SHP77 (cell line): ENCODE measurements at regions not wholly inside any gene's neighbourhood (a gene's known extent, or its start where the extent isn't known, plus 50 kb on each side); places are given as distances from the start of the nearest gene placed in this dataset.

Experiments used
- DNase-seq, 2 experiments: peaks; one replicate each; lab custom pipeline; 2025; lab: John Stamatoyannopoulos, UW

GRCh38 chr18:78363556-78364387 lies 615.8 kb upstream of the SALL3 start:
- DNase-seq: no peak

DNA sequence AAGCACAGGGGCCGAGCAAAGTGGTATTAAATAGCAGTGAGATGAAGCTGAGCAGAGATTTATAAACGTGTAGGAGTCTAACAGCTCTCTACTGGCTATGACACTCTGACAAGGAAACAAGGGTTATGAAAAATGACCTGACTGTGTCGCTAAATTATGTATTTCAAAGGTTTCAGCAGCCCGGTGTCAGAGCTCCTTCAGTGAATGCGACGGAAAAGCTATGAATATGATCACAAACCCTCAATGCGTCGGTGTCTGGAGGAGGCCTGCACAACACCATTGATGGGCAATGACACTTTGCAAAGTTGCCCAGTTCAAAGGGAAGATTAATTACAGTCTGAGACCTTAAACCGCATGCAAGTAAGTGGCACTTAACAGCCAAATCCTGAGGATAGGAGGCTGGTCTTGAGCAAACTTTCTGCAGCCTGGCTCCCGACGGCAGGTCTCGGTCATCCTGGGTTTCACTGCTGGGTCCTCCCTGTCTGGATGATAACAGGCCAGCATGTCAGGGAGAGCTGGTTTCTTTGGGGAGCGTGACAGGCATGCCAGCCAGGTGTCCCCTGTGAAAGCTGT lies 615.1 kb upstream of the SALL3 start:
- DNase-seq: no peak

DNA sequence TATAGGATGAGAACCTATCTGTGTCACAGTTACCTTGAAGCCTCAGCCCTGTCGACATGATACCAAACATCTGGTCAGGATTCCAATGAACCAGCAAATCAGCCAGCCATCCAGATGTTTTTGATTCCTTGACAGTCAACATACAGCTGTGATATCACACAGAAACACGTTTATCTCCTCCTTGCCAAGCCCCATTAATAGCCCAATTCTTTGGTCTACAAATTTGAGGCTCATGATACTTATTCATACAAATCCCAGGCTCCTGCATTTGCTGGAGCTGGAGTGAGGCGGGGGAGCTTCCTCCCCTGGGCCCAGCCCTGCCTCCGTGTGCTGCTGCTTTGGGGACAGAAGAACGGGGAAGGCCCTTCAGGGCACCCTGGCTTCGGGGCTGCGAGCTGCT lies 611.6 kb upstream of the SALL3 start:
- DNase-seq: no peak

GRCh38 chr18:78368726-78369125 lies 610.9 kb upstream of the SALL3 start:
- no peak for DNase-seq

DNA sequence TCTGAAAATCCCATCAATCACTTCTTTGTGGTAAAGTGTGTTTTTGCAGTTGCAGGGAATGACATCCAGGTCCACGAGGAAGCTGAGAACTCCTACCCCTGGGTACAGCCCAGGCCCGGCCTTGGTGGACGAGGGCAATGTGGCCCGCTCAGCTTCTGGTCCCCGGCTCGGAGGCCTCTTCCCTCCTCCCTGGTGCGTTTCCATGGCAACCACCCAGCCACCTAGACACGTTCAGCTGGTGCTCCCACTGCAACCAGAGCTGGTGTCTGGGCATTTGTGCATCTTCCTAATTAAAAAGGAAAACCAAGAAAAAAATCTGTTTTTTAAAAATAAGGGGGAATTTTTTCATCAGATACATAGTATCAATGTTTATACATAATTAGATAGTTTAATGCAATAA lies 603.6 kb upstream of the SALL3 start:
- DNase-seq: no peak

DNA sequence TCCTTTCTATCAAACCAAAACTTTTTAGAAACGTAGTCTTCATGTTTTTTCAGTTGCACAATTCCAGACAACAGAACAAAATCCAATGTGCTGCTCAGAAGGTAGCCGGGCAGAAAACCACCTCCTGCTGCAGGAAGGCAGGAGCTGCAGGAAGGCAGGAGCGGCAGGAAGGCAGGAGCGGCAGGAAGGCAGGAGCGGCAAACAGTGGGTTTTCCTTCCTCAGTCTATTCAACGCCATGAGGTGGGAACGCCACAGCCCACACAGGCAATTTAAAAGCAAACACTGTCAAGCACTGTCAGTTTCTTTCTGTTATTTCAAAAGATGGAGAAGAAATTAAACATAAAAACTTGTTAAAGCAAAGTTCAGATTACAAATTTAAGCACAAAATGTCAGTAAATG lies 601.2 kb upstream of the SALL3 start:
- no peak for DNase-seq

GRCh38 chr18:78378983-78379382 lies 600.6 kb upstream of the SALL3 start:
- DNase-seq: no peak

- no peak for DNase-seq
Measured at GRCh38 chr18:78390348-78390951, 589.2 kb upstream of the SALL3 start.

DNA sequence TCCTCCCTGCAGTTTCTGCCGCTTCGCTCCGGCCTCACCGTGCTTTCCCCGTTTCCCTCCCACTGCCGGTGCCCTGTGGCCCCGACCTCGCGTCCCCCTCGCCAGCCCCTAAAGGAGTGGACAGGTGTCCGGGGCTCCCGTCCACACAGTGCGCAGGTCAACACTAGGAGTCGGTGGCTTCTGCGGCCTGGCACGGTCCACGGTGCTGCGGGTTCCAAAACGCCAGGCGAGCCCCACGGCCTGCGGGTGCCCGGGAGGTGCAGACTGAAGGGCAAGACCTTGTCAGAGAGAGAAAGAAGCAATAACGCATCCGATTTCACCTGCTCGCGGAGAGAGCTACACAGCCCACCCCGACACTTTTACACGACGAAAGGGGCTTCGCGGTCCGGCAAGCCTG lies 588.7 kb upstream of the SALL3 start:
- no peak for DNase-seq

DNA sequence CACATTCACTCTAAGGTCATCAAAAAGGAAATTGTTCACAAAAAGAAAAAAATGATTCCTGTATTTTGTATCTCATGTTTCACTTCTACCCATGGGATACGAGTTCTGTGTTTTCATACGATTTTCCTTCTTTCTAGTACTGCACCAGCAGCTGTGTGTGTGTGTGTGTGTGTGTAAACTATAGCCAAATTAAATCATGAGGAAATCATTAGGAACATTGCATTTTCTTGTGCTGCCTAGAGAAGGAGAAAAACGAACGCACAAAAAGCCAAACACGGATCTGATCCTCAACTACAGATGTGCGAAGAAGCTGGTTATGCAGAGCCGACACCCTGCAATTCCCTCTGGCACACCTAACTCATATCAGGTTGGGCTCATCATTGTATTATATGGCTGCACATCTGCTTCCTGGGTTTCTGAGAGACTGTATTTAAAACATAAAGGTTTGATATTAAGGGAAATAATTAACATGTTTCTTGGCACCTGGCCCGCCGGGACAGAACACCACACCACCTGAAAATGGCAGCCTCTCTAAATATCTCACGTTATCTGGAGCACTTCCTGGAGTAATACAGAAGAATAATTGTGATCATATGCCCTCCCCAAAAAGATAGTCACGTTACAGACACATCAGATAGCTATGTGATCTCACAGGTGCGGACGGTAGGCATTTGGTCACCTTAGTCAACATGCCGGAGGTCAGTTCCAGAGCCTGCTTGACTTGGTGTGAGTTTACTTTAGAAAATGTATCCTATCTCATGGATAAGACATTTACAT lies 586.3 kb upstream of the SALL3 start:
- no peak for DNase-seq

GRCh38 chr18:78396077-78396476 lies 583.5 kb upstream of the SALL3 start:
- no peak for DNase-seq

- DNase-seq: no peak
Measured at GRCh38 chr18:78396756-78397155, 582.9 kb upstream of the SALL3 start.

- DNase-seq: no peak
Measured at GRCh38 chr18:78399992-78400503, 579.6 kb upstream of the SALL3 start.

DNA sequence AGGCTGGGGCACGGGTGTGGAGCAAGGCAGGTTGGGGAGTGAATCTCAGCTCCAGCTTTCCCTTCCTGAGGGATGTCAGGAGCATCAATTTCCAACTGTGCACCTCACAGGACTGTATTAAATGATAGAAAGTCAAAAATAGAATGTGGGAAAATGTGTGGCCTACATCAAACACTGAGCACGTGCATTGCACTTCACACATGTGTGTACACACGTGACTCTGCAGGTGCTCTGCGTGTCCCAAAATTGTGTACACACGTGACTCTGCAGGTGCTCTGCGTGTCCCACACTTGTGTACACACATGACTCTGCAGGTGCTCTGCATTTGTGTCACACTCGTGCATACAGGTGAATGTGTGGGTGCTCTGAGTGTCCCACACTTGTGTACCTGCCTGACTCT lies 577.2 kb upstream of the SALL3 start:
- no peak for DNase-seq

GRCh38 chr18:78402966-78403365 lies 576.7 kb upstream of the SALL3 start:
- no peak for DNase-seq

- DNase-seq: no peak
Measured at GRCh38 chr18:78403371-78403770, 576.2 kb upstream of the SALL3 start.

GRCh38 chr18:78405763-78406162 lies 573.9 kb upstream of the SALL3 start:
- no peak for DNase-seq

DNA sequence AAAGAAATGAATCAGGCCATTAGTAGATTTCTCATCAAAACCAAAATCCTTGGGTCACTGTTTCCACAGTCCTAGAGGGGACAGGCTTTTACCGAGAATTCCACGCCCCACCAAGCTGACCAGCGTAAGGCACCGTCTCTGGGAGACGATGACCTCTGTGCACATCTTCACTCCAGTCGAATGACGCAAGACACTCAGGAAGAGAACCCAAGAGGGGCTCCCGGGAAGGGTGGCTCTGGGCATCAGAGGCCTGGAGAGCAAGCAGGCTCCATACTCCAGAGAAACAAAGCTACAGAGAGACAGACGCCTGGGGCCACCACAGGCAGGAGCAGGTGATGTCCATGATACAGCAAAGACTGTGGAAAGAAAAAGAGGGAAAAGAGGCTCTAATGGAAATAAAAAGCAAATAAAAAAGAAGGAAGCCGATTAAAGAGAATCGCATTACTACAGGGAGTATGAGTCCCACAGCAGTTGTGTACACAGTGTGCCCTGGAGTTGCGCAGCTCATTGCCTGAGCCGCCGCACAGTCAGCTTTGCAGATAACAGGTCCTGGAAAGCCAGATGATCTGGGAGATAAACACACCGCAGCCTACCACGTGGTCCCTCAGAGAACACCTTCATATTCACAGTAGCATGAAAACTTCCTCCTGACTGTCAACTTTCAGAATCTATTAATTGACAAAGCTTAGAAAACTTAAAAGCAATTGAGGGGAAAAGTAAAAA lies 572.7 kb upstream of the SALL3 start:
- DNase-seq: no peak

GRCh38 chr18:78407466-78407844 lies 572.2 kb upstream of the SALL3 start:
- no peak for DNase-seq

GRCh38 chr18:78408623-78409022 lies 571.0 kb upstream of the SALL3 start:
- no peak for DNase-seq

DNA sequence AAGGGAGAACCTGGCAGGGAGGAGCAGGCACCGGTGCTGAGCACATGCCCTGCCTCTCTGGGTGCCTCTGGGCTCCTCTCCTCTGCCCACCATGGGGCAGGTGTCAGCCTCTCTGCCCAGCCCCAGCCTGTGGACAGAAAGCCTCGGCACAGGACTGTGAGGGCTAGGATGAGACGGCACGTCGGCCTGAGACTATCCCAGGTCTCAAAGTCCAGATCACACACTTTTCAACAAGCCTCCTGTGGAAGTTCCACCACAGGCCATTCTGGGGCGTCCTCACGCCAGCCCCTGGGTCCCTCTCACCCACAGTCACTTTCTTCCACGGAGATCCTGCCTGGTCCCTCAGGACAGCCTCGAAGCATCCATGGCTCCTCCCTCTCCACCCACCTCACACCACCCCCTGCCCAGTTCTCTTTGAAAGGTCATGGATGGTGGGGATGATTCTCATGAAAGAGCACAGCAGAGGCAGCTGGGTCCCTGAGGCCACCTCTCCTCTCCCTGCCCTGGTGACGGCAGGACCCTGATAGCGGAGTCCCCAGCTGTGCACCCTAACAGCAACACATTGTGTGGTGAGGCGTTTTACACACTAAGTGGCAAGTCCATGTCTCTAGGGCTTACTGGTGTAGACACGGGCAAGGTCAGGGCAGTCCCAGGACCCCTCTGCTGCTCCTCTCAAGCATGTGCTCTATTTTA lies 569.4 kb upstream of the SALL3 start:
- DNase-seq: no peak
